A204.1 (cell line): ENCODE measurements at regions not wholly inside any gene's neighbourhood (a gene's known extent, or its start where the extent isn't known, plus 50 kb on each side); places are given as distances from the start of the nearest gene placed in this dataset.

Source experiments
- FAIRE-seq: peaks from 2 replicates; lab custom pipeline; 2012; peaks lifted over from hg19 to GRCh38; lab: Jason Lieb, UNC

DNA sequence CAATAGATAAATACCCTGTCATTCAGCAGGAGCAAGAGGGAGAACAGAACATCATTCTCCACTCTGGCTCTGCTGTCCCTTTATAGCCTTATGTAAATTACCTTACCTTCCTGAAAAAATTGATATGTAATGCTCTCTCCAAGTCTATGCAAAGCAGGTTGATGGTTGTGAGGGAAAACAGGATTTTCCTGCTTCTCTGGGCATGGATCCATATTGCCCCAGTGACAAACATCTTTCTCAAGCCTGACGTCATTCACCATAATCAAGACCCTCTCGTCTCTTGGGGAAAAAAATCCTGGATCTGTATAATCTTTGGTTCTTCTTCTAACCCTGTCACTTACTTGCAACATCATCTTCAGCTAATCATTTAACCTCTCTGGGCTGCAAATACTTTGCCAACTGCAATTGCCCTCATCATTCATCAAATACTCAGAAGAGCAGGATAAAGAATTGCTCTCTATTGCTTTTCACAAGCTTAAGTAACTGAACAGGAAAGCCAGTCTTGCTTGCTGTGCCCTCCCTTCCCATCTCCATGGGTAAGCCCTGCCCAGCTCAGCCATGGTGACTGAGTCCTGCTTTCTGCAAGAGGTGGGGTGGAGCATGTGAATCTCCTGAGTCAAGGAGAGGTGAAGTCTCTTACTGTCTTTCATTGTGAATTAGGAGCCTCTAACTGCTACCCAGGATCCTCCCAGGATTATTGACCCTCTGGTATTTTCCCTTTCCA is 123.7 kb upstream of the KLF7 start:
- no peak for FAIRE-seq

DNA sequence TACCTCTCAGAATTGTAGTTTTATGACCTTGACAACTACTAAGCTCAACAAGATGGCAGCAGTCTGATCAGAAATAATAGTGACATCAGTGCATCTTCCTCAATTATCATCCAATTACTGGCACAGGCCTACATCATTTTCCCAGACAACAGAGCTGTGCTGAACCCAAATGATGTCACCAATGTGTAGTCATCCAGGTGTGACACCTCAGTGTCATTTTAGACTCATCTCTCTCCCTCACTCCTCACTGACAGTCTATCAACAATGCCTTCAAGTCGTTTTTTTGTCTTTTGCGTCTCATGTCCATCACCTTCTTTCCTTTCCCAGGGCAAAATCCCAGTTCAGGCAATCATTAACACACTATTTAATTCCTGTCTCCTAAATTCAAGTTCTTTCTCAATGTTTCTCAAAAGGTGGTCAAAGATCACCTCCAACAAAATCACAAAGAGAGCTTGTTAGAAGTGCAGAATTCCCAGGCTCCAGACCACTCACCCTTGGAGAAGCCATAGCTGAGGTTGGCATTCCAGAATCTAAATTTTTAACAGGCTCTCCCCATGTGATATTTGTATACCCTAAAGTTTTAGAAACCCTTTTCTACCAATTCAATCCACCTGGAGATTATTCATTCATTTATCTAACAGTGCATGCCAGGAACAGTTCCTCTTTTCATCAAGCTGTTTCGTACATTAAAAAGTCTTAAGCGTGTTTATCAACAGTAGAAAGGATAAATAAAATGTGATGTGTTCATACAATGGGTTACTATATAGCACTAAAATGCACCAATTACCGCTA is 125.3 kb upstream of the KLF7 start:
- no peak for FAIRE-seq

DNA sequence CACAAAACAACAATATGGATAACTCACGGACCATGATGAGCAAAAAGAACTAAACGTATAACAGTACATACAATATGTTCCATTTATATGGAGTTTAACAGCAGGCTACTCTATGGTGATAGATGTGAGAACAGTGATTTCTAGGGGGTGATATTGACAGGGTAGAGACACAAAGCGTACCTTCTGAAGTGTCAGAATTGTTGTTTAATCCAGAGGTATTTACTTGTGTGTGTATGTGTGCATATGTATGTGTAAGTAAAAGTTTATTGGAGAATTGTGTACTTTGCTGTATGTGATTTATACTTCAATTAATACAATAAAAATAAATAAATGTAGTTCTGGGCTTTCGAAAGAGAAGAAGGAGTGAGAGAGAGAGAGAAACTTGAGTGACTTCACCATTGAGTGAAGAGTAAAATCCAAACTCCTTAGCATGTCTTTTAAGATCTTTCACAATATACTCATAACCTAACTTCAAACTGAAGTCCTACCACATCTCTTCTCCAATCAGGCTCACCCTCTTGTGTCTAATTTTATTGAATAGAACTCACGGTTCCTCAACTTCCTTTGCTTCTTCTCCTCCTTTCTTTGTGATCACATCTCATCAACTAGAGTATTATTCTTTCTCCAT is 126.0 kb upstream of the KLF7 start:
- FAIRE-seq: no peak

DNA sequence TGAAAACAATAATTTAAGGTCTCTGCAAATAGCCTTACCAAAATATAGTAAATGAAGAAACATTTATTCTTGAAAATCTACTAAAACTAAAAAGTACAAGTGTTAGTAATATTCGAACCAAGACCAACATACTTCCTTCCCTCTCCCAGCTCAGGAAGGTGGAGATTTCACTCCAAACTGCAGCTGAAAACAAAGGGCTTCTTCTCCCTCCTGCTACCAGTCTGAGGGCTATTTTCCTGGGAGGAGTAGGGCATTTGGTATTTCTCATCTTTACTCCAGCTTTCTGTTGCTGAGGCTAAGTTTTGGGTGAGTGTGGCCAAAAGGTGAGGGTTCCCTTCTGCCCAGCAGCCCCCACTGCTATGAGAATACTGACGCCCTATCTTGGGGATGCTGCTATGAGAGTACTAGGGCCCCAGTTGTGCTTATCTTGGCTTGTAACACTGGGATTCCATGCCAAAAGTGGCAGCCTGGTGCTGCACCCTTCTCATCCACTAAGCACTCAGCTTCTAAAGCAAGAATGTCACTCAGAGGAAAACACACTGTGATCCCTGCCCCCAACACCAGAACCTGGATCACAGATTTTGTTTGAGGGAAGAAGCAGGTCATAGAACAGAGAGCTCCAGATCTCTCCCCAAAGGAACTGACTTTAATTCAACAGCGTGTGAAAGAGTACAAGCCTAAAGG is 130.7 kb upstream of the KLF7 start:
- FAIRE-seq: no peak

DNA sequence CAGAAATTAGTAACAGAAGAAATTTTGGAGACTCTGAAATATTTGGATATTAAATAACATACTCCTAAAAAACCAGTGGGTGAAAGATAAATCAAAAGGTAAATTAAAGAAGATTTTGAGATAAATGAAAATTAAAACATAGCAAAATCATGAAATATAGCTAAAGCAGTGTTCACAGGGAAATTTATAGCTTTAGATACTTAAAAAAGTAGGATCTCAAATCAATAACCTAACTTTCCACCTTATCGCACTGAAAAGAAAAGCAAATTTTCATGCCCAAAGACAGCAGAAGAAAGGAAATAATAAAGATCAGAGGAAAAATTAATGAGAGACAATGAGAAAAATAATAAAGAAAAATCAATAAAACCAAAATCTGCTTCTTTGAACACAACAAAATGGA is 135.1 kb upstream of the KLF7 start:
- no peak for FAIRE-seq

DNA sequence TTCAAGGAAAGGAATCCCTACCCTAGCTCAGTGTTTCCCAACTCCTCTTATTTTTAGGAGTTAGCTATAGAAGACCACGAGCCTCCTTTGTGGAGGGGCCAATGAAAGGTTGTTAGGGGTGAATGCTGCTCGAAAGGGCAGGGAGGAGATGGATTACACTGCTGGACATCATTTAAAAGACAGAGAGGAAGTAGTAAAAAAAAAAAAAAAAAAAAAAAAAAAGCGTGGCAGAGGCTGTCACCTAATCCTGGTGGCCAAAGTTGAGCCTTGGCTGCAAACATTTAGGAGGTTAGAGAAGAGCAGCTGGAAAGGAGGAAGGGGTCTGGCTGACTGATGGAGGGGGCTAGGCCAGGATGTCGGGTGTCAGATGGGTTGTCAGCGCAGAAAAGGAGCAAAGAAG is 139.0 kb upstream of the KLF7 start:
- FAIRE-seq: no peak

DNA sequence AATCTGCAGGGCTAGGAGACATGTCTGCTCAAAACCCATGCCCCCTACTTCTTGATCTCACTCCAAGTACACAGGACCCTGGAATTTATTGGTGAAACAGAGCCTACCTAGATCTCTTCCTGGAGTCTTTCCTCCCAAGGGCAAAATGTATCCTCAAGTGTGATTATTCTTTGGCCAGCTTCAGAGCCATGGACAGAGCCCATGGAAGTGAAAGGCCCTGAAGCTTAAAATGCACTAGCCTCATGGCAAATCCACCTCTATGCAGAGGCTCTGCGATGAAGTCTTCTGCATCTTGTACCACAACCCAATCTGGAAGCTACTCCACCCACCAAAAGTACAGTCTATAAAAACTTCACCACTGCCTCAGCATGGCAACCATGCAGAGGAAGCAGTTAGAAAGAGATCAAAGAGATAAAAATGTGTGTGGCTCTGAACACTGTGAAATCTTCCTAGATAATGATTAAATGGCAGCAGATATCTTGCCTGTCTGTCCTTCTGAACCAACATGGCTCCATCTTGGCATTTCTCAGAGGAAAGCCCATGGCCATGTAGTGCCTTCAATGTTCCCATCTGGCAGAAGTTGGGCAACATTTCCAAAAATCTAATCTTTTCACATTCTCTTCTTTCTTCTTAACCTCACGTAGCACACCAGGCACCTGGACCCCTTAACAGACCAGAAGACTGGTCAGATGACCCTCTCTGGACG is 142.9 kb upstream of the KLF7 start:
- FAIRE-seq: no peak

DNA sequence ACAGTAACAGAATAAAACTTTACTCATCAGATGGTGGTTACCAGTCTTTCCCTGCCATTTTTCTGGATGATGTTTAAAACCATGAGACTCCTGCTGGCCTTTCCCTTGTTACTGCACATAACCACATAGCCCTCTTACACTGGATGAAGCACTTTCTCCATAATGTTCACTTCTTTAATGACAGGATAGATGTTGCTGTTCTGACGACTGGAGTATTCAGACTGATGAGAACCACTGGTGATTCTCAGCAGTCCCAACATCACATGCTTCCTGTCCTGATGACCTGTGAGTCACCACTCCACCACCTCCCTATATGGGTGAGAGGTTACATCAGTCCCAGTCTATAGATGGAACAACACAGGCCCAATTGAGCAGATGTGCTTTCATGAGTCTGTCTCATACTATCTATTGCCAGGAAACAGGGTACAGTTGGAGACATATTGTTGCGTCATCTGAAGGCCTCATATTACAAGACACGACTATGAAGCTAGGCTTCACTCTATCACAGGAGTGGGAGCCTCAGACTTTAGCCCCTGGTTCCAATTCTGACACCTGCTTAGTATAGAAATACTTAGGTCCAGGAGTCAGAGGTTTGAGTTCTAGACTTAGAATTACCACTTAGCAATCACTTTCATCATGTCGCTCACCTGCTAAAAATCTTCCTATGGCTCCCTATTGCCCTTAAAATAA is 145.7 kb upstream of the KLF7 start:
- FAIRE-seq: no peak

DNA sequence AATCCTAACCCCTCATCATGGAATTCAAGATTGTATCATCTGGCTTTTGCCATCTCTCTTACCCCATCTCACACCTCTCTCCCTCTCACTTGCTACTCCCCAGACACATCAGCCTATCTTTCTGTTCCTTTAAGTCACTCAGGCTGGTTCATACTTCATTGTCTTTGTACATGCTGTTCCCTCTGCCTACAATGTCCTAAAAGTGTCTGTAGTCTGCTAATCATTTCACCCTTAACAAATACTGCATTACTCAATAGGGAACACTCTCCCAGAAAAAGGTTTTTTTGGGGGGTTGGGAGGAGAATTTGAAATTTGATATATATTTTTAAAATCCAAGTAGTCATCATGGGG is 146.2 kb upstream of the KLF7 start:
- FAIRE-seq: no peak

DNA sequence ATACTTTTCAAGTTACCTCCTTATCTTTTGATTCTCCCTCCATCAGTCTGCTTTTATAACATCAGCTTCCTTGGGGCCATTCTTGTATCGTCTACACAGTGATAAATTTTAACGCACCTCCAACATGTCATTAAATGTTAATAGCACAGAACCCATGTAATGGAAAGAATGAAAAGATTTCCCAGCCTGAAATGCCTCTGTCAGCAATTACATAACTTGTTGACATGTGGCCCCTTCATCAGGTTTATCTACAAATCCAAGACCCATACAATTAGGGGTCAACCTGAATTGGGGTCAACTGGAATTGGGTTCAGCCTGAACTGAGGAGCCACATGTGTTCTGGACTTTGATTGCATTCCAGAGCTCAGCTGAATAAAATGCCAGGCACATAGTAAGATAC is 148.2 kb upstream of the KLF7 start:
- no peak for FAIRE-seq

DNA sequence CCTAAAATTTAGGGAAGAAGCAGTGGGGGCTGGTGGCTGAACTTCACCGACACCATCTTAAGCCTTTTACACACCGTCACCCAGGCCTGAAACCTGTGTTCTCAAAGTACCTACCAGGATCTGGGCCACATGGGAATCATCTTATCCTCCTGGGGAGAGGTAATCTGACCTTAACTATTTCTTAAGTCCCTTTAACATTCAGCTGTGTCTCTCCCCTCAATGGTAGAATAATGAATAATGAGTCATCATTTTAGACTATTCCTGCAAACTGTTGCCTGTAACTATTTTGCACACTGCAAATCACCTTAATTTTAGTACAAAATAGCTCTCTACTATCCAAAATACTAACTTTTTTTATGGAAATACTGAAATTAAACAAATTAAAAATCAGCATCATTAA is 149.4 kb upstream of the KLF7 start:
- FAIRE-seq: no peak

DNA sequence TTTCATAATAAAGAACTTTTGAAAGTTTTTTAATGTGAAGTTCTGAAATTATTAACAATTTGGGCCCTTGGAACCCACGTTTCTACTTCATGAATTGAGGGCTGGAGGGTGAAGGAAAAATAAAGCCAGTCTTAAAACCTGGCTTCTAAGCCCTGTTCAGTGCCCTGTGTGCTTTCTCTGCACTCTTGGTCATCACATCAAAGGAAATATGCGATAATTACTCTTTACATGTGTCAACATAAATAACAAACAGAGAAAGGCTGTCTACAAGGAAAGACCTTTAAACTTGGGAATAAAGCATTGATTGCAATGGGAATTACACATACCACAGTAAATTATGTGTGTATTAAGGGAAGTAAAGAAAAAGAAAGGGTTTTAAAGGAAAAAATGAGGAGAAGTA is 150.7 kb upstream of the KLF7 start:
- FAIRE-seq: no peak

DNA sequence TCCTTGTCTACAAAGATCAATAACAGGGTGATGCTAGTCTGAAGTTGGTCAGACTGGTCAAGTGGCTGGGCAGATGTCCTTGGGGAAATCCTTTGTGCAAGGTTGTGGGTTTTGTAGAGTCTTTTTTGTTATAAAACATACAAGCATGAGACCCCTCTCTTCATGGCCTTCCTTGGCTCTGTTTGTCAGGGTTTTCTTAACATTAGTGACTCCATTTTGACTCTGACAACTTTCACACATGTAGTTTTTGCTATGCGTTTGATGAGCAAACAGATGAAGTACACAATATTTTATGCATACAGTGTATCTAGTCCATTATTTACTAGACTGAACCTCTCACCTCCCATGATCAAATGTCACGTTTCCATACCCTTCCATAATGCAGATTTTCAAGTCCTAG is 151.2 kb upstream of the KLF7 start:
- no peak for FAIRE-seq

DNA sequence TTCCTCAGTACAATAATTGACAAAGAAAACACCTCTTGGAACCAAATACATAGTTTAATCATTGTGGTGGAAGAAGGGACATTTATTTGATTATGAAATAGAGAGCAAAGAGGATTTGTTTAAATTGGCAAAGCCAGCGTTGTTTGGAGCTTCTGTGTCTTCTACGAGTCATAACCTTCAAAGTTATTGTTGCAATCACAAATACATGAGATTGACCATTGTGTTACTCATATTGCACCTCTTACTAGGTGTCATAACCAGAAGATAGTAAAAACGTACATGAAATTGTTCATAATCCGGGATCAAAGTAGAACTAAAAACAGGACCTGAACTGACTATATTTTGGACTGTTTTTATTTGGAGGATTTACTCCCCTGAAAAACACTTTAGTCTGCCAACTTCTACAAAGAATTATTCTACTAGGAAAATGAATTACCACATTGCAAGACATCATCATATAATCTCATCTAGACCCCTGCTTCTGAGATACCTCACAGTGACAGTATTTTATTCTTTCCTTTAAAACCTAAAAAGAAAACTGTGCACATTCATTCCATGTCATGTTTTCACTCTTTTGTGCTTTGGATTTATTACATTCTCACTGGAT is 151.7 kb upstream of the KLF7 start:
- FAIRE-seq: no peak

DNA sequence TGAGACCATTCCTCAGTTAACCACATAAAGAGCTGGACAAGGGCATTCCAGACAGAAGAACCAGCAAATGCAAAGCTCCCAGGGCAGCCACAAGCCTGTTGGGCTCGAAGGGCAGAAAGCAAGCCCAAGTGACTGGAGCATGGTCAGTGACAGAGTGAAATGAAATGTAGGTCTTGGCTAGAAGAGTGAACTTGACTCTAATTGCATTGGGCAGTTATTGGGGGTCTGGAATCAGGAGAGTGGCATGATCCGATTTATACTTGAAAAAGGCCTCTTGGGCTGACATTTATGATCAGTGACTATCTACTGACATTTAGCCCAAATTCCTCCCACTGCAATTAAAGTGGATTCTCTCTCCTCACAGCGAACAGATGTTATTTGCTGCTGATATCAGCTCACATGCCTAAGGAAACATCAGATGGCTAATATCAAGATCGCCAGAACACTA is 152.5 kb upstream of the KLF7 start:
- FAIRE-seq: no peak

DNA sequence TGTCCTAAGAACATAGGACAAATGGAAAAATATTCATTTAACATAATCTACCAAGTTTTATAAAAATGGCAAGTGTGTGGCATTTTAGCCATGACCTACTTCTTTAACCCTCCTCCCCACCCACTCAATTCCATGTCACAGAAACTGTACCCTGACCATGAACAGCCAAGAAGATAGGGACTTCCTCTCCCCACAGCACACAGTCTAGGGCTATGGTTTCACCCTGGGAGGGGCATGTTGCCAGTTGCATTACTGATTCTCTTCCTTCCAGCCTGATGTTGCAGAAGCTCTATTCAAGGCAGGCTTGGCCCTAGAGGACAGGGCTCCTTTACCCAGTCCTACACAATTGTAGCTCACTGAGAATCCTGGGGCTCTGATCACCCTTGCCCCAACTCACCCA is 153.6 kb upstream of the KLF7 start:
- FAIRE-seq: no peak

DNA sequence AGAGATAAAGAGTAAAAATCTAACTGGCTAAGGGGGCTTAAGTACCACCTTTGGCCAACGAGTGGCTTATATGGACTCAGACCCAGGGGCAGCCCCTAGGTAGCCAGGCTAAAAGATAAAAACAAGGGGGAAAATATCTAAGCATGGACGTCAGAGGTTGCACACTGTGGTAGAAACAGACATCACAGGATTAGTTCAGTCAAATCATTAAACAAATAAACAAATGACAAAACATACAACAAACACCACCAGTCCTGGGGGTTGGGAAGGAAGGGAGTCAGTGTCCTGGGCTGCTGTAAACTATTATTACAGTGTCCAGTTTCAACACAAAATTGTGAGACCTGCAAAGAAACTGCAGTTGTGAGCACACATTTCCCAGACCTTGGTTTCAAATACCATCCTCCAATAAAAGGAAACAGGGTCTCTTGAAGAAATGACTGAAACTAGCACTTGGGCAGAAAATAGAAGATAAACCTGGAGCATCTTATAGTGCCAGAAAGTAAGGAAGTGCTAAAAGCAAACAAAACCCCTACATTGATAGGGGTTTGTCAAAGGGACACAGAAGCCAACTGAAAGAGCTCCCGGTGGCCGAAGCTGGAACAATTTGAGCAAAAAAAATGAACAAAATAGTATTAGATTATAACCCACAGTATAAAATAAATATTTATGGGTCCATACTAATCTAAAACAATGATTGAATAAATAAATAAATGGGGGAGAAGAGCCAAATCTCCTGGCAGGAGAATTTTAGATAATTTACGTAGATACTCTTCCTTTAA is 154.8 kb upstream of the KLF7 start:
- FAIRE-seq: no peak

DNA sequence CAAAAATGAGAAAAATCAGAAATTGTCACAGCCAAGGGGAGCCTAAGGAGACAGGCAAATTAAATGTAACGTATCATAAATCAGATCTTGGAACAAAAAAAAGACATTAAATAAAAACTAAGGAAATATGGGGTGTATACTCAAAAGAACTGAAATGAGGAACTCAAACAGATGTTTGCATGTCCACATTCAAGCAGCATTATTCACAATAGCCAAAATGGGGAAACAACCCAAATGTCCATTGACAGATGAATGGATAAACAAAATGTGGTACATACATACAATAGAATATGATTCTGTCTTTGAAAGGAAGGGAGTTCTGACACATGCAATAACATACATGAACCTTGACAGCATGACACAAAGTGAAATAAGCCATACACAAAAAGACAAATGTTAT is 155.8 kb upstream of the KLF7 start:
- no peak for FAIRE-seq

DNA sequence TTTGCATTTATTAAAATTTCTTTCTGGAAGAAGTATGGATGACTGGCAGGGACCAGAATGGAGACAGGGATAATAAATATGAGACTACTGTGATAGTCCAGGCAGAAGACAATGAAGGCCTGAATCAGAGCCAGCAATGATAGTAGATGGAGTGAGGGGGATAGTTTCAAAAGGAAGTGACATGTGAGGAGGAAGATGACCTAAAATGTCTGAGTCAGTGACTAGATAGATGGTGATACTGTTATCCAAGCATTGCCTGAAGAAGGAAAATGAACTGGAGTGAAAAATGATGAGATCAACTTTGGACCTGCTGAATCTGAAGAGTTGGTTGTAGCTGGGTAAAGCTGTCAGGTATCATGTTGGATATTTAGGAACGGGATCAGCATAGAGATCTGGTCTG is 158.3 kb upstream of the KLF7 start:
- FAIRE-seq: no peak

DNA sequence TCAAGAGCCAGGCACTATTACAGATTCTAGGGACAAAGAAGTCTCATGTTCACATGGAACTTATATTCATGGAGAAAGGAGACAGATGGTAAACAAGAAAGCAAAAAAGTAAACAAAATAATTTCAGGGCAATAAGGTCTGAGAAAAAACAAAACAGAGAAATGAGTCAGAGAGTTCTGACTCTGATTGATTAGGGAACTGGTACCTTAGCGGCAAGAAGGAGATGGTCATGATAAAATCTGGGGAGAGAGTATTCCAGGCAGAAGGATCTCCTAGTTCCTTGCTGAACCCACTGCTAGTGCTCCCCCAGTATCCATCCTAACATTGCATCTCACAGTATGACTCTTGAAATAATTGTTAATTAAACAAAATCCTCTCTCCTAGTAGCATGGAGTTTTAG is 161.8 kb upstream of the KLF7 start:
- no peak for FAIRE-seq
